NB4 (cell line): ENCODE measurements at regions not wholly inside any gene's neighbourhood (a gene's known extent, or its start where the extent isn't known, plus 50 kb on each side); places are given as distances from the start of the nearest gene placed in this dataset.

Experiments used
- CTCF ChIP-seq: IDR thresholded peaks from one replicate; pipeline ENCODE4 v1.5.1; 2012; ENCODE audit warnings: low read depth, low read length
- MAX ChIP-seq: IDR thresholded peaks from 2 replicates; pipeline ENCODE4 v1.6.1; 2011; ENCODE audit warnings: low read depth, low read length
- POLR2A ChIP-seq: IDR thresholded peaks from 2 replicates; pipeline ENCODE4 v1.6.1; 2011; ENCODE audit warnings: mild to moderate bottlenecking; ENCODE audit not compliant: insufficient read length; ENCODE audit errors: extremely low read depth

GRCh38 chr6:122082370-122082769, 317.1 kb upstream of the HSF2 start:
- no peak for TF ChIP-seq CTCF
- TF ChIP-seq MAX, result no peak
- TF ChIP-seq POLR2A, result no peak
